ENCODE measurements at regions not wholly inside any gene's neighbourhood (a gene's known extent, or its start where the extent isn't known, plus 50 kb on each side); places are given as distances from the start of the nearest gene placed in this dataset.

- TF ChIP-seq CTCF (IDR thresholded peaks at IDR 0.05; ENCODE audit: poor library complexity, severe bottlenecking) (no peak), EZH2 (IDR thresholded peaks at IDR 0.05; ENCODE audit: borderline replicate concordance, insufficient read depth, low read length, poor library complexity, severe bottlenecking) (no peak), EP300 (conservative IDR thresholded peaks at IDR 0.05; ENCODE audit: poor library complexity, severe bottlenecking) (no peak), RAD21 (conservative IDR thresholded peaks at IDR 0.05) (no peak), SMC3 (conservative IDR thresholded peaks at IDR 0.05; ENCODE audit: poor library complexity) (no peak), REST (IDR thresholded peaks at IDR 0.05; ENCODE audit: borderline replicate concordance) (no peak), POLR2AphosphoS5 (IDR thresholded peaks at IDR 0.05) (no peak), MXI1 (conservative IDR thresholded peaks at IDR 0.05; ENCODE audit: poor library complexity, severe bottlenecking) (no peak), TAF1 (IDR thresholded peaks at IDR 0.05; ENCODE audit: low read depth) (no peak)
These were observed 190.4 kb upstream of the NEBL start for GRCh38 chr10:21087476-21087875.
